ENCODE measurements at regions not wholly inside any gene's neighbourhood (a gene's known extent, or its start where the extent isn't known, plus 50 kb on each side); places are given as distances from the start of the nearest gene placed in this dataset.

DNA sequence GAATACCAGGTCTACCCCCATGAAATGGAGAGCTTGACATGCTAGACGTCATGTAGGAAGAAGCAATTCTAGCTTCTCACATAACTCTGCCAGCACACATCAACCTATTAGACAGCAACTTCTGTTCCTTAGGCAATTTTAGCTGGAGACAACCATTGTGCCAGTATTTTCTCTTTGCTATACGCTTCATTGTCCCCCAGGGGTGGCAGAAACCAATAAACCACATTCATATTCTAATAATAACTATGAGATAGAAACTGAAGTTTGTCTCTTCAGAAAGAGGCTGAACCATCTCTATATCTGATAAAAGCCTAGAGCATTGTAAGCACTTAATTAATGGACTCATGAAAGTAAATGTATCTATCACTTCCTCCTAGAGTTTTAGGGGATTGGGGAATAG is 278.6 kb downstream of the FOXG1 start:
- TF ChIP-seq YY1 (IDR thresholded peaks at IDR 0.05; ENCODE audit: low read depth) (no peak), RAD21 (IDR thresholded peaks at IDR 0.05; ENCODE audit: low read depth) (no peak), CEBPB (IDR thresholded peaks at IDR 0.05) (no peak), TEAD4 (IDR thresholded peaks at IDR 0.05) (no peak), TAF1 (IDR thresholded peaks at IDR 0.05; ENCODE audit: low read depth) (no peak), EP300 (IDR thresholded peaks at IDR 0.05; ENCODE audit: borderline replicate concordance) (no peak), CREB1 (IDR thresholded peaks at IDR 0.05; ENCODE audit: low read depth) (no peak), TCF12 (IDR thresholded peaks at IDR 0.05; ENCODE audit: low read depth) (no peak), NFIC (IDR thresholded peaks at IDR 0.05) (no peak)
- TF ChIP-seq, protein P1, sequence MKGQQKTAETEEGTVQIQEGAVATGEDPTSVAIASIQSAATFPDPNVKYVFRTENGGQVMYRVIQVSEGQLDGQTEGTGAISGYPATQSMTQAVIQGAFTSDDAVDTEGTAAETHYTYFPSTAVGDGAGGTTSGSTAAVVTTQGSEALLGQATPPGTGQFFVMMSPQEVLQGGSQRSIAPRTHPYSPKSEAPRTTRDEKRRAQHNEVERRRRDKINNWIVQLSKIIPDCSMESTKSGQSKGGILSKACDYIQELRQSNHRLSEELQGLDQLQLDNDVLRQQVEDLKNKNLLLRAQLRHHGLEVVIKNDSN (IDR thresholded peaks at IDR 0.05): no peak
- TF ChIP-seq, protein P2, sequence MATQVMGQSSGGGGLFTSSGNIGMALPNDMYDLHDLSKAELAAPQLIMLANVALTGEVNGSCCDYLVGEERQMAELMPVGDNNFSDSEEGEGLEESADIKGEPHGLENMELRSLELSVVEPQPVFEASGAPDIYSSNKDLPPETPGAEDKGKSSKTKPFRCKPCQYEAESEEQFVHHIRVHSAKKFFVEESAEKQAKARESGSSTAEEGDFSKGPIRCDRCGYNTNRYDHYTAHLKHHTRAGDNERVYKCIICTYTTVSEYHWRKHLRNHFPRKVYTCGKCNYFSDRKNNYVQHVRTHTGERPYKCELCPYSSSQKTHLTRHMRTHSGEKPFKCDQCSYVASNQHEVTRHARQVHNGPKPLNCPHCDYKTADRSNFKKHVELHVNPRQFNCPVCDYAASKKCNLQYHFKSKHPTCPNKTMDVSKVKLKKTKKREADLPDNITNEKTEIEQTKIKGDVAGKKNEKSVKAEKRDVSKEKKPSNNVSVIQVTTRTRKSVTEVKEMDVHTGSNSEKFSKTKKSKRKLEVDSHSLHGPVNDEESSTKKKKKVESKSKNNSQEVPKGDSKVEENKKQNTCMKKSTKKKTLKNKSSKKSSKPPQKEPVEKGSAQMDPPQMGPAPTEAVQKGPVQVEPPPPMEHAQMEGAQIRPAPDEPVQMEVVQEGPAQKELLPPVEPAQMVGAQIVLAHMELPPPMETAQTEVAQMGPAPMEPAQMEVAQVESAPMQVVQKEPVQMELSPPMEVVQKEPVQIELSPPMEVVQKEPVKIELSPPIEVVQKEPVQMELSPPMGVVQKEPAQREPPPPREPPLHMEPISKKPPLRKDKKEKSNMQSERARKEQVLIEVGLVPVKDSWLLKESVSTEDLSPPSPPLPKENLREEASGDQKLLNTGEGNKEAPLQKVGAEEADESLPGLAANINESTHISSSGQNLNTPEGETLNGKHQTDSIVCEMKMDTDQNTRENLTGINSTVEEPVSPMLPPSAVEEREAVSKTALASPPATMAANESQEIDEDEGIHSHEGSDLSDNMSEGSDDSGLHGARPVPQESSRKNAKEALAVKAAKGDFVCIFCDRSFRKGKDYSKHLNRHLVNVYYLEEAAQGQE (IDR thresholded peaks at IDR 0.05; ENCODE audit: low read depth): no peak
- TF ChIP-seq, protein P3, sequence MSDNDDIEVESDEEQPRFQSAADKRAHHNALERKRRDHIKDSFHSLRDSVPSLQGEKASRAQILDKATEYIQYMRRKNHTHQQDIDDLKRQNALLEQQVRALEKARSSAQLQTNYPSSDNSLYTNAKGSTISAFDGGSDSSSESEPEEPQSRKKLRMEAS (IDR thresholded peaks at IDR 0.05): no peak

DNA sequence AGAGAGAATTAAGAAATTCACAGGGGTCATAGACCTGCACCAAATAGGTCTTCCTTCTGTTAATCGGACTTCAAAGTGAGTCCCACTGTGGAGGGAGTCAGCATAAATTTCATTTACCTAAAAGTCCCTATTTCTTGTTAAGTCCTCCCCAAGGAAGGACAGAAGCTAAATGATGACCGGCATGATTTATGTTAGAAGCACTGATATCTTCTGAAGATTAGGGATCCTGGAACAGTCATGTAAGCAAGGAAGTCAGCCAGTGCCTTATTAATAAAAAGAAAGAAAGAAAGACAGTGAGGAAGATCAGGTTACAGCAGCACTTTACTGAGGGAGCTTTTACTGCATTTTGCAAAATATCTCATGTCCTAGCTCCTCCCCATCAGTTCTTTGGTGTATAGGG is 287.5 kb downstream of the FOXG1 start:
- TF ChIP-seq RAD21 (IDR thresholded peaks at IDR 0.05; ENCODE audit: low read depth) (no peak), EGR1 (IDR thresholded peaks at IDR 0.05) (no peak), TEAD4 (IDR thresholded peaks at IDR 0.05) (no peak), ZBTB7A (IDR thresholded peaks at IDR 0.05; ENCODE audit: low read depth) (no peak), TAF1 (IDR thresholded peaks at IDR 0.05; ENCODE audit: low read depth) (no peak), CEBPB (IDR thresholded peaks at IDR 0.05) (no peak), CREB1 (IDR thresholded peaks at IDR 0.05; ENCODE audit: low read depth) (no peak)
- TF ChIP-seq, protein P2 (IDR thresholded peaks at IDR 0.05; ENCODE audit: low read depth): no peak

DNA sequence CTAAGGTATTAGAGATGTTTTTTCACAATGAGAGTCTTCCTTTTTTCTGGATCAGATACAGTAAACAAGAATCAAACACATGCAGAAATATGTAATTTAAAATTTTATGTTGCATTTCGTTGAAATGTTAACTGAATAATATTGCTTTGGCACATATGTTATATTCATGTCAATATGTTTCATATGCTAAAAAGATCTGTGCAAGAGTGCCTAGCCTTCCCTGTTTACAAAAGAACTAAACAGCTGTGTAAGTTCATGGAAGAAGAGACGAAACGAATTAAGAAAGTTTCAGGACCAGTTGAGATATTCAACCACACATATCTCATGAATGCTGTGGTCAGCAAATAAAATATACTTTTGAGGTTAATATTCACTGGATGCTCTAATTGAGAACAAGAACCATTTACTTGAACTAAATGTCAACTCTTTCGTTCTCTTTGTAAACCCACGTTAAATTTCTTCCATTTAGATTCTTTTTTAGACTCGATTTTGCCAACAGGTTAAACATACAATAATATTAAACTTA is 289.5 kb downstream of the FOXG1 start:
- TF ChIP-seq, protein P2 (IDR thresholded peaks at IDR 0.05; ENCODE audit: low read depth): no peak
- TF ChIP-seq TCF12 (IDR thresholded peaks at IDR 0.05; ENCODE audit: low read depth) (no peak), FOXM1 (IDR thresholded peaks at IDR 0.05; ENCODE audit: borderline replicate concordance, low read depth) (no peak), TEAD4 (IDR thresholded peaks at IDR 0.05) (no peak), EGR1 (IDR thresholded peaks at IDR 0.05) (no peak), EP300 (IDR thresholded peaks at IDR 0.05; ENCODE audit: borderline replicate concordance) (no peak), RAD21 (IDR thresholded peaks at IDR 0.05; ENCODE audit: low read depth) (no peak)
- TF ChIP-seq, protein P1 (IDR thresholded peaks at IDR 0.05): no peak
- TF ChIP-seq, protein P3 (IDR thresholded peaks at IDR 0.05): no peak

DNA sequence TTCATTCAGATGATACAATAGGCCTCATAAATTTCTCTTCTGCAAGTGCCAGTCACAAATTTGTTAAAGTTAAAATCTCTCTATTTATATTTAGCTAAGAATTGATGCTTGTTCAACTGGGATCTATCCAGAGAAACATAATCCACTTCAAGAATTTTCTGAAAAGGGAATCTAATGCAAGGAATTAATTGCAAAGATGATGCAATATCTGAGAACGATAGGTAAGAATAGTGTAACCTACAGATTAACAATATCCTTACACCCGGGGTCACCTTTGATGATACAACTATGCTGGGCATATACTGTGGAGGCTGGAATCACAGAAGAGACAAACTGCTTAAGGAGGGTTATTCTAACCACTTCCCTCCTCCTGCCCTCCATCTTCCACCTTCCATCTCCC is 295.1 kb downstream of the FOXG1 start:
- TF ChIP-seq CREB1 (IDR thresholded peaks at IDR 0.05; ENCODE audit: low read depth) (no peak), TEAD4 (IDR thresholded peaks at IDR 0.05) (no peak), YY1 (IDR thresholded peaks at IDR 0.05; ENCODE audit: low read depth) (no peak), NFIC (IDR thresholded peaks at IDR 0.05) (no peak), EP300 (IDR thresholded peaks at IDR 0.05; ENCODE audit: borderline replicate concordance) (no peak)
- TF ChIP-seq, protein P1 (IDR thresholded peaks at IDR 0.05): no peak
- TF ChIP-seq, protein P2 (IDR thresholded peaks at IDR 0.05; ENCODE audit: low read depth): no peak
